Gastrocnemius medialis (tissue), 4 donors: ENCODE measurements at regions not wholly inside any gene's neighbourhood (a gene's known extent, or its start where the extent isn't known, plus 50 kb on each side); places are given as distances from the start of the nearest gene placed in this dataset.
"Not testable (repeated sequence)": the region's sequence is repeated elsewhere in the genome, so short reads cannot be mapped to it uniquely, and the experiment has no call there.

Experiments used
- ATAC-seq, 2 donors: fragments of 150-250 bp; one replicate each; pipeline ENCODE4 v1.9.1; 2016
- DNase-seq, 2 donors: peaks; one replicate each; pipeline ENCODE4 v3.0.0-alpha.2; 2019
- H3K27ac ChIP-seq, 4 donors: fragments of 200-600 bp; sonication (generic); 1 replicate in 1 of 4; 2 replicates in 3 of 4; pipeline ENCODE4 v1.5.1; 2016 to 2018; ENCODE audit warnings: mild to moderate bottlenecking in 2 of 4, moderate library complexity in 1 of 4
- H3K27me3 ChIP-seq, 3 donors: fragments of 200-600 bp; sonication (generic) in 2 of 3; 1 replicate in 1 of 3; 2 replicates in 2 of 3; pipeline versions ENCODE4 v1.5.1 to v1.6.0; 2016 to 2019; ENCODE audit warnings: mild to moderate bottlenecking in 1 of 3, moderate library complexity in 1 of 3
- H3K36me3 ChIP-seq, 2 donors: fragments of 200-600 bp; sonication (generic) in 1 of 2; one replicate each; pipeline ENCODE4 v1.5.1; 2017 to 2018
- H3K4me1 ChIP-seq, 2 donors: fragments of 200-600 bp; sonication (generic) in 1 of 2; one replicate each; pipeline ENCODE4 v1.5.1; 2016 to 2017; ENCODE audit warnings: mild to moderate bottlenecking in 2 of 2
- H3K4me3 ChIP-seq, 4 donors: fragments of 200-600 bp; sonication (generic) in 3 of 4; 1 replicate in 1 of 4; 2 replicates in 3 of 4; pipeline ENCODE4 v1.5.1; 2016 to 2019; ENCODE audit warnings: mild to moderate bottlenecking in 2 of 4
- H3K9me3 ChIP-seq, 3 donors: fragments of 200-600 bp; sonication (generic) in 2 of 3; 1 replicate in 1 of 3; 2 replicates in 2 of 3; pipeline ENCODE4 v1.5.1; 2016 to 2019
- POLR2A ChIP-seq, 2 donors: fragments of 450-650 bp; IDR thresholded peaks; one replicate each; pipeline ENCODE4 v1.6.1; 2017; ENCODE audit warnings: antibody characterized with exemption in 2 of 2, mild to moderate bottlenecking in 2 of 2, moderate library complexity in 2 of 2
- in situ Hi-C, 4 donors: fragments of 200-750 bp; cut with MboI; loops; one replicate each; pipeline versions ENCODE4 v1.15.0 to v1.8.0; 2017; ENCODE audit warnings: low sequenced_read_pairs in 4 of 4
- intact Hi-C: fragments of 100-400 bp; cut with DNase I; formaldehyde crosslinking; loops from one replicate; pipeline ENCODE4 v1.15.1; 2023; ENCODE audit warnings: low total_unique reads
- TF ChIP-seq, protein P1 (sequence below), 5 experiments: fragments of 450-650 bp in 3 of 5; fragments of 200-600 bp in 2 of 5; sonication (generic) in 2 of 5; IDR thresholded peaks in 4 of 5; conservative IDR thresholded peaks in 1 of 5; 1 replicate in 4 of 5; 2 replicates in 1 of 5; pipeline ENCODE4 v1.5.1; 2016 to 2019; ENCODE audit warnings: antibody characterized with exemption in 5 of 5, mild to moderate bottlenecking in 3 of 5, moderate library complexity in 3 of 5

DNA sequence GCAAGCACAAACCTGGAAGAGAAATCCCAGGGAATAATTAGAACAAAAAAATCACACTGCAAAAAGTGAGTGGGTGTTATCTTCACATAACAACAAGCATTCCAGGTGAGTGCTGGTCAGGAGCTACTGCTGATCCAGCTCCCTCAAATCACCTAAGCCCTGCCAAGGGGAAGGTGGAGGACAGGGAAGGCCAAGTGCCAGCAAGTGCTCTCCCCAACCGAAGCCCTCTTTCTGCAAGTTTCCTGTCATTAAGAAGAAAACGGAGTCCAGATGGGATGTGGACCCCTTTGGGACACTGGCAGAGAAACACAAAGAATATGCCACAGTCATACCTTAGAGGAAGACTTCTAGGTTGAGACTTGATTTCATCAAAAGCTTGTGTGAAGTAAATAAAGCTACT, 933.0 kb upstream of the ZNF722 start:
- TF ChIP-seq POLR2A (IDR thresholded peaks at IDR 0.05): no peak
- TF ChIP-seq, protein P1, sequence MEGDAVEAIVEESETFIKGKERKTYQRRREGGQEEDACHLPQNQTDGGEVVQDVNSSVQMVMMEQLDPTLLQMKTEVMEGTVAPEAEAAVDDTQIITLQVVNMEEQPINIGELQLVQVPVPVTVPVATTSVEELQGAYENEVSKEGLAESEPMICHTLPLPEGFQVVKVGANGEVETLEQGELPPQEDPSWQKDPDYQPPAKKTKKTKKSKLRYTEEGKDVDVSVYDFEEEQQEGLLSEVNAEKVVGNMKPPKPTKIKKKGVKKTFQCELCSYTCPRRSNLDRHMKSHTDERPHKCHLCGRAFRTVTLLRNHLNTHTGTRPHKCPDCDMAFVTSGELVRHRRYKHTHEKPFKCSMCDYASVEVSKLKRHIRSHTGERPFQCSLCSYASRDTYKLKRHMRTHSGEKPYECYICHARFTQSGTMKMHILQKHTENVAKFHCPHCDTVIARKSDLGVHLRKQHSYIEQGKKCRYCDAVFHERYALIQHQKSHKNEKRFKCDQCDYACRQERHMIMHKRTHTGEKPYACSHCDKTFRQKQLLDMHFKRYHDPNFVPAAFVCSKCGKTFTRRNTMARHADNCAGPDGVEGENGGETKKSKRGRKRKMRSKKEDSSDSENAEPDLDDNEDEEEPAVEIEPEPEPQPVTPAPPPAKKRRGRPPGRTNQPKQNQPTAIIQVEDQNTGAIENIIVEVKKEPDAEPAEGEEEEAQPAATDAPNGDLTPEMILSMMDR (IDR thresholded peaks at IDR 0.05 in 4 of 5, conservative IDR thresholded peaks at IDR 0.05 in 1 of 5): no peak
- Histone ChIP-seq H3K4me1 (no peaks in the 10 kb centered on the region), H3K4me3 (no peak overlapping the region), H3K36me3 (no peaks in the 10 kb centered on the region), H3K27ac (no peak overlapping the region), H3K27me3 (no peaks in the 10 kb centered on the region), H3K9me3 (no peaks in the 10 kb centered on the region)
- ATAC-seq: no peak
- DNase-seq: no peak
- in situ Hi-C loops (no loop called here), intact Hi-C loops (no loop called here)

DNA sequence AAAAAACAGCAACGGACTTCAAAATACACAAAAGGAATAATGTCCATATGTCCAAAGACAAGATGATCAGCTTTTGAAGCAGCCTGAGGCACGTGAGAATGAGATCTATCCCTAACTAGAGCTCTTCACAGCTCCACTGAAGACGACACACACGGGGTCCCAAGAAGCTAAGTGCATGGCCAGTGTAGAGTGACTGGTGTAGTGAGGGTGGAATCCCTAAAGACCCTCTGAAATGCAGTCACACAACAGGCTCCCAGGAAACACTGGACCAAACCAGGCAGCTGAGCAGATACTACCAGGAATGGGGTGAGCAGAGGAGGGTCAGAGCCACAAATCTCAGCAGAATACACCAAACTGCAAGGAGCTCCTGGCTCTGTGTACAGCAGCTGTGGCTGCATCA, 932.4 kb upstream of the ZNF722 start:
- H3K27me3 ChIP-seq, ATAC-seq, in situ Hi-C loops, H3K36me3 ChIP-seq, H3K4me3 ChIP-seq, DNase-seq, H3K4me1 ChIP-seq, H3K9me3 ChIP-seq, intact Hi-C loops, H3K27ac ChIP-seq: not testable (repeated sequence)

DNA sequence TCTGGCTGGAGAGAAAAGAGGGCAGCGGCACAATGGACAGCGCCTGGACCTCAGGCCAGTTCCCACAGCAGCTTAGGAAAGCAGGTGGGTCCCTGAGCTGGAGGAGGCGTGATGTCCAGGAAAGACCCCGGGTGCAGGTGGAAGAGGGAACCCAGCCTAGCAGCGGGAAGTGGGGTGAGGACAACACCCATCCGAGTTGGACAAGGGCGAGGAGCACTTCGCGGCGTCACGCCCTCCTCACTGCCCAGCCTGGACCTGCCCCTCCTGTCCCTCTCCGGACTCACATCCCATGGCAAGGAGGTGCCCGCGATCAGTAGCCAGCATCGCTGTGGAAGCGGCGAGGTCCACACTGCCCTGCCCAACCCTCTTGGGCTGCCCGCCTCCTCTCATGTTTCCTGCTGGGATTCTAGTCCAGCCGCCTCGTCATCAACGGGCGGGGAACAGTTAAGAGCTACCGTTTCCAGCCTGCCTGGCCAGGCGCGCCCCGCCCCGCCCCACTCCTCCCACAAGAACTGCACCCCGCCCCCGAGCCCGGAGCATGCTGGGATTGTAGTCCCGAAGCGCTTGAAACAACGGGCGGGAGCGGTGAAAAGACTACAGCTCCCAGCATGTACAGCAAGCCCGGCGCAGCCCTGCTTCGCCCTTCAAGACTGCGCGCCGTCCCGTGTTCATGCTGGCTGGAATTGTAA, 930.6 kb upstream of the ZNF722 start:
- no peaks in the 10 kb centered on the region for H3K4me1 ChIP-seq
- intact Hi-C loops: no loop called here
- H3K27ac ChIP-seq: no peak overlapping the region
- H3K4me3 ChIP-seq: no peak overlapping the region
- TF ChIP-seq, protein P1 (IDR thresholded peaks at IDR 0.05 in 4 of 5, conservative IDR thresholded peaks at IDR 0.05 in 1 of 5): no peak
- no peak for TF ChIP-seq POLR2A (IDR thresholded peaks at IDR 0.05)
- DNase-seq: no peak
- in situ Hi-C loops: no loop called here
- no peaks in the 10 kb centered on the region for H3K9me3 ChIP-seq
- no peak for ATAC-seq
- H3K36me3 ChIP-seq: no peaks in the 10 kb centered on the region
- no peaks in the 10 kb centered on the region for H3K27me3 ChIP-seq

DNA sequence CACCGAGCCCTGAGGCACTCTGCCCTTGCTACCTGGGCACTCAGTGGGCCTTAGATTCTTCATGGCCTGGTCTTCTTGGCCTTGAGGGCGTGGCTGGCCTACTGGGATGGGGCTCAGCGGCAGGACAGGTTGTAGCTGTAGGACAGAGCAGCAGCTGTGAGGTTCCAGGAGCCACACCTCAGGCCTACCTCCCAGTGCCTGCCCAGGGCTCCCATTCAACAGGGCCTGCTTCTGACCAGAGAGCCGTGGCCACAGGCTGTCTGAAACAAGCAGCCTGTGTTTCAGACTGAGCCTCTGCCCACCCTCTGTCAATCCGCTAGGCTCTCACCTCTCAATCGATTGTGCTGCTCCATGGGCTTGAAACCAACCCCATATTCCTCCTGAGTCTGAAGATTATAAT, 928.0 kb upstream of the ZNF722 start:
- in situ Hi-C loops (no loop called here), intact Hi-C loops (no loop called here)
- H3K27me3 ChIP-seq: no peaks in the 10 kb centered on the region
- no peak overlapping the region for H3K27ac ChIP-seq
- ATAC-seq (no peak), DNase-seq (no peak)
- TF ChIP-seq, protein P1 (IDR thresholded peaks at IDR 0.05 in 4 of 5, conservative IDR thresholded peaks at IDR 0.05 in 1 of 5): no peak
- no peak for TF ChIP-seq POLR2A (IDR thresholded peaks at IDR 0.05)
- H3K4me1 ChIP-seq: no peaks in the 10 kb centered on the region
- H3K9me3 ChIP-seq: no peaks in the 10 kb centered on the region
- H3K4me3 ChIP-seq: no peak overlapping the region
- no peaks in the 10 kb centered on the region for H3K36me3 ChIP-seq

DNA sequence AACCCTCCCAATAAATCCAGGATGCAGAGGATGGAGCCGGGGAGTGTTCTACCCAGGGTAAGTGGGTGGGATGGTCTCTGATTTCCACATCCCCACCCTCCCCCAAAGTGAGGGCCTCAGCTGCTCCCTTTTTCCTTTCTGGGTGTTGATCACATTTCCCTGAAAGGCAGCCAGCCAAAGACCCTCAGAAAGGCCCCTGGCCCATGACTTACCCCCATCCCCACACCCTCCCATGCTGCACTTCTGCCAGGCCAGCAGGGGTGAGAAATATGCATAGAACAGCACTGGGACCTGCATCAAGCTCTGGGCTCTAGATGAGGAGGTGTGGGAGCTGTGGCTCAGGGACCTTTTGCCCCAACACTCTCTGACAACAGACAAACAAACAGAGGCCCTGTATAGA, 927.3 kb upstream of the ZNF722 start:
- no peak overlapping the region for H3K4me3 ChIP-seq
- intact Hi-C loops: no loop called here
- no peaks in the 10 kb centered on the region for H3K27me3 ChIP-seq
- ATAC-seq: no peak
- no peaks in the 10 kb centered on the region for H3K9me3 ChIP-seq
- H3K27ac ChIP-seq: no peak overlapping the region
- no peaks in the 10 kb centered on the region for H3K4me1 ChIP-seq
- in situ Hi-C loops: no loop called here
- TF ChIP-seq, protein P1 (IDR thresholded peaks at IDR 0.05 in 4 of 5, conservative IDR thresholded peaks at IDR 0.05 in 1 of 5): no peak
- no peaks in the 10 kb centered on the region for H3K36me3 ChIP-seq
- no peak for DNase-seq
